Colon (tissue), 2 donors: ENCODE measurements at regions not wholly inside any gene's neighbourhood (a gene's known extent, or its start where the extent isn't known, plus 50 kb on each side); places are given as distances from the start of the nearest gene placed in this dataset.
"Not testable (repeated sequence)": the region's sequence is repeated elsewhere in the genome, so short reads cannot be mapped to it uniquely, and the experiment has no call there.

ENCODE experiments used
- FAIRE-seq: peaks from 2 replicates; lab custom pipeline; 2012; peaks lifted over from hg19 to GRCh38; lab: Jason Lieb, UNC
- donor health status: control.
- donor health status: control.

DNA sequence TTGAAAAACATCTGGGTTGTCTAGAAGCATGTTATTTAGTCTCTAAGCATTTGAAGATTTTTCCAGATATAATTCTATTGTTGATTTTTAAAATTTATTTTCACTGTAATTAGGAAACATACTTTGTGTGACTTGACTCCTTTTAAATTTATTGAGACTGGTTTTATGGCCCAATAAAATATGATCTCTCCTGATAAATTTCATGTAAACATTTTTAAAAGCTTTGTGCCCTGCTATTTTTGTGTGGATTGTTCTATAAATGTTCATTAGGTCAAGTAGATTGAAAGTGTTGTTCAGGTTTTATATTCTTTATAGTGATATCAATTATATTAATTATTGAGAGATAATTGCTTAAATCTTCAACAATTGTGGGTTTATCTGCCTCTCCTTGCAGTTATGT lies 105.4 kb downstream of the RFX6 start:
- FAIRE-seq, result no peak

DNA sequence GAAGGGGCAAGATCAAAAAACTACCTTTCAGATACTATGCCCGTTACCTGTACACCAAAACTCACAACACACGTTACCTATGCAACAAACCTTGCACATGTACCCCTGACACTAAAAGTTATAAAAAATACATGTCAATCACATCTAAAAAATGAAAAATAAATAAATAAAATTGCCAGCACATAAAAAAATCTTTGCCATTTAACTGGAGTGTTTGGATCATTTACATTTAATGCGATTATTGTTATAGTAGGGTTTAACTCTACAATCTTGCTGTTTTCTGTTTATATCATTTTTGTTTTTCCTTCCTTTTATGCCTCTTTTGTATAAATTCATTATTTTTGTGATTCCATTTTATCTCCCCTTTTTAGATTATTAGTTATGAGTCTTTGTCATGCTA lies 106.3 kb downstream of the RFX6 start:
- FAIRE-seq, result no peak

DNA sequence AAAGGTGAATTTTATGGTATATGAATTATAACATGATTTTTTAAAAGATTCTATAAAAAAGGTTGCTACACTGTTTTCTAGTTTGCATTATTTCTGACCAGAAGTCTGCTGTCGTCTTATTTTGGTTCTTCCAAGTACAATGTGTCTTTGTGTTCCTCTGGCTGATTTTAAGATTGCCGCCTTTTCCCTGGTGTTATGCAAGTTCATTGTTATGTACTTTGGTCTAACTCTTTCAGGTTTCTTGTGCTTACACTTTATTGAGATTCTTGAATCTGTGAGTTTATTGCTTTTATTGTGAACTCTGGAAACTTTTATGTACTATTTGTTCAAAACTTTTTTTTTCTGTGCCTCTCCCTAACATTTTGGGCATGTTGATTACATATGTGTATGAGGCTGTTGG lies 109.8 kb downstream of the RFX6 start:
- no peak for FAIRE-seq

DNA sequence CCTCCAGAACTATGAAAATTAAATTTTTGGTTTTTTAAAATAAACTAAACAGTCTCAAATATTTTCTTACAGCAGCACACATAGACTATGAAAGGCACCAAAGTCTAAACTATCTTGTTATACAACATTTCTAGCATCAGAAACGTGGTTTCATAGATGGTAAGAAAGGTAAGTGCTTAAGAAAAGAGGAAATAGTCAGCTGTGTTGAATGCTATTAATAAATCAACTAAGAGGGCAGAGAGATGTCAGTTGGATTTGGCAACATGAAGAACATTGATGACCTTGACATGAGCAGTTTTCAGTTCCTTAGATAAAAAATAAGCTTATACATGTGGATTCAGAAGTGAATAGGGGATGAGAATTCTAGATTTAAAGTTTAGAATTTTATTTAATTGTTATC lies 113.6 kb downstream of the RFX6 start:
- no peak for FAIRE-seq

DNA sequence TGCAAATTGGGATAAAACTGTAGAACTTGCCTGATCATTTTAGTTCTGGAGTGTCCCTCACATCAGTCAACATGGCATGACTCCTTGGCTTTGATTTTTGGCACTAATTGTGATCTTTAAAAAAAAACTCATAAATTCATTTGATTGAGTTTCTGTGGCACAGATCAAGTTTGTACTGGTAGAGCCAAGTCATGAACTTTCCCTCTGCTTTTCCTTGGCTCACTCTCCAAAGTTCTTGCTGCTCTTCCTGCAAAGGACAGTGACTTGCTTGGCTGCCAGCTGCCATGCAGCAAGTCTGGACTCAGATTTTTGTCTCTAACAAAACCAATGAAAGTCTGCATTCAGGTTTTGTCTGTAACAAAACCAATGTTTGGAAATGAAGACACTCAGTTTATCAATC lies 115.5 kb downstream of the RFX6 start:
- FAIRE-seq, result no peak

DNA sequence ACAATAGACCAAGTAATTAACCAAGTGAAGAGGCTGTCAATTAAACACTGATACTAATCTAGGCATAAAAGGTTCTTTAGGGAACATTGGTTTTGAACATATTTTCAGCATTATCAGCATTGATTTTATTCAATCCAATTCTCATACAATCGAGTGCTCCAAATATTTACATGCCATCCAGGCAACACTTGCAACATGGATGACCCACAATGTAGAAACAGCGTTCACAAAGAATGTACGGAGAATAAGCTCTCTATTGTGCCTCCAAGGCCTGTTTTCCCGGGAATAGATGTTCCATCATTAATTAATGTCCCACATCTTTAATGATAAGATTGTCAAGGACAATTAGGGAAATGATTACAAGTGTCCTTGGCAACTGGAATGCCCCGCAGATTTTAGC lies 117.4 kb downstream of the RFX6 start:
- FAIRE-seq, result no peak

DNA sequence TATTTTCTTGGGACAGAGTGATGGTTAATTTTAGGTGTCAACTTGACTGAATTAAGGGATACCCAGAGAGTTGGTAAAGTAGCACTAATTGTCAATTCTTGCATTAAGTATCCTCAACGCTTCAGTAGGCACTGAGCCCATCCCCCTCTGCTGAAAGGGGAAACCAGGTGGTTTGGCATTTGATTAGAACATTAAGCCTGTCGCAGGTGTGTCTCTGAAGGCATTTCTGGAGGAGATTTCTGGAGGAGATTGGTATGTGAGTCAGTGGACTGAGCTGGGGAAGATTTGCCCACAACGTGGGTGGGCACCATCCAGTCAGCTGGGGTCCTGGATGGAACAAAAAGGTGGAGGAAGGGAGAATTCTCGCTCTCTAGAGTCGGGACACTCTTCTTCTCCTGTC lies 119.8 kb downstream of the RFX6 start:
- no peak for FAIRE-seq

DNA sequence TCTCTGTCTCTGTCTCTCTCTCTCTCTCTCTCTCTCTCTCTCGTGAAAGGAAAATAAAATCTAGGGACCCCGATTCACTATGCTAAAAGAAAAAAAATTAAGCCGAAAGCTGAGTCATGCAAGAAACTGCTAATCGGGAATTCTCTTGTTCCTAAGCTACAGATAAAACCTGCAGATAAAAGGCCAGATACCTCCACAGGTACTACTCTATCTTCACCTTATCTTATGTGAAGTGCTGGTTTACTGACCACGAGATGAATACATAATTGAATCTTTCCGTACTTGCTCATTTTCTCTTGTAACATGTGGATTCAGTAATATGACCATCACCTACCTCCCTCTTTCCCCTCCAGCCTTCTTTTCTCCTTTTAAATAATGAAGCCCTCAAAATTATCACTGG lies 120.5 kb downstream of the RFX6 start:
- FAIRE-seq, result no peak

DNA sequence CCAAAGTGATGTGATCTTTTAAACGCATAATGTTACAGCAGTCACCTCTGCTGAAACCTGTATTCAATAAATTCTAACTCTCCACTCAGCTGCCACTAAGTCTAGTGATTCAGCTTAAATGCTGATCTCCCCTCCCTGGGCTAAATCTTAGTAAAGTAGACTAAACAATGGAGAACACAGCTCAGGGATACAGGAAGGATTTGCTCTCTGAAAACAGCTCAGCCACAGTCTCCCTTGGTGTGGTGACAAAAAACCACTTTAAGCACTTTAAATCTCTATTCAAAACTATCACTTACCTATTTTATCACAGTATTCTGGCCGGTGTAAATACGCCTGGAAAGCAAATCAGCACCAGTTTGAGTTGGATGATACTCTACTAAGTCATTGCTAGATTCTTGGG lies 130.6 kb downstream of the RFX6 start:
- no peak for FAIRE-seq

DNA sequence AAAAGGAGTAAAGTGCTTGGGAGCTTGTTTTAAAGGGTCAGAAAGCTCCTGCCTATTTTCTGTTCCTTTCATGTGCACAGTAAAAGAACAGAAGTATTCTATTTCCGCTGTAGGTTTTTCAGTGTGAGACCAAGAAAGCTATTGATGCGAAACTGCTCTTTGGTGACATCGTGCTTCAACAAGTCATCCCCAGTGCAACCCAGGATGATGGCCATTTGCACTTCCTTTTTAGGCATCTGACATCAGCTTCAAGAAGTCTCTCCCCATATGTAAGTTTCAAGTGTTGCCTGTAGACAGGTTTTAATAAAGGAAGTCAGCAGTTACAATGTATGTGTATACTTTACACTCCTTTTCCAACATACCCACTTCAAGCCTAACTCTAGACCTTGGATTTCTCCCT lies 131.6 kb downstream of the RFX6 start:
- FAIRE-seq, result no peak

DNA sequence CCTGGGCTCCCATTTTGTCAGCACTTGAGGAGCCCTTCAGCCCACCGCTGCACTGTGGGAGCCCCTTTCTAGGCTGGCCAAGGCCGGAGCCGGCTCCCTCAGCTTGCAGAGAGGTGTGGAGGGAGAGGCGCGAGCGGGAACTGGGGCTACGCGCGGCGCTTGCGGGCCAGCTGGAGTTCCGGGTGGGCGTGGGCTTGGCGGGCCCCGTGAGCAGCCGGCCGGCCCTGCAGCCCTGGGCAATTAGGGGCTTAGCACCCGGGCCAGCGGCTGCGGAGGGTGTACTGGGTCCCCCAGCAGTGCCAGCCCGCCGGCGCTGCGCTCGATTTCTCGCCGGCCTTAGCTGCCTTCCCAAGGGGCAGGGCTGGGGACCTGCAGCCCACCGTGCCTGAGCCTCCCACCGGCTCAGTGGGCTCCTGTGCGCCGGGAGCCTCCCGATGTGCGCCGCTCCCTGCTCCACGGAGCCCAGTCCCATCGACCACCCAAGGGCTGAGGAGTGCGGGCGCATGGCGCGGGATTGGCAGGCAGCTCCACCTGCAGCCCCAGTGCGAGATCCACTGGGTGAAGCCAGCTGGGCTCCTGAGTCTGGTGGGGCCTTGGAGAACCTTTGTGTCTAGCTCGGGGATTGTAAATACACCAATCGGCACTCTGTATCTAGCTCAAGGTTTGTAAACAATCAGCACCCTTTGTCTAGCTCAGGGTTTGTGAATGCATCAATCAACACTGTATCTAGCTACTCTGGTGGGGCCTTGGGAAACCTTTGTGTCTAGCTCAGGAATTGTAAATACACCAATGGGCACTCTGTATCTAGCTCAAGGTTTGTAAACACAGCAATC lies 137.8 kb downstream of the RFX6 start:
- not testable (repeated sequence) for FAIRE-seq

DNA sequence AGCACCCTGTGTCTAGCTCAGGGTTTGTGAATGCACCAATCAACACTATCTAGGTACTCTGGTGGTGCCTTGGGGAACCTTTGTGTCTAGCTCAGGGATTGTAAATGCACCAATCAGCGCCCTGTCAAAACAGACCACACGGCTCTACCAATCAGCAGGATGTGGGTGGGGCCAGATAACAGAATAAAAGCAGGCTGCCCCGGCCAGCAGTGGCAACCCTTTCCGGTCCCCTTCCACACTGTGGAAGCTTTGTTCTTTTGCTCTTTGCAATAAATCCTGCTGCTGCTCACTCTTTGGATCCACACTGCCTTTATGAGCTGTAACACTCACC lies 138.4 kb downstream of the RFX6 start:
- not testable (repeated sequence) for FAIRE-seq

DNA sequence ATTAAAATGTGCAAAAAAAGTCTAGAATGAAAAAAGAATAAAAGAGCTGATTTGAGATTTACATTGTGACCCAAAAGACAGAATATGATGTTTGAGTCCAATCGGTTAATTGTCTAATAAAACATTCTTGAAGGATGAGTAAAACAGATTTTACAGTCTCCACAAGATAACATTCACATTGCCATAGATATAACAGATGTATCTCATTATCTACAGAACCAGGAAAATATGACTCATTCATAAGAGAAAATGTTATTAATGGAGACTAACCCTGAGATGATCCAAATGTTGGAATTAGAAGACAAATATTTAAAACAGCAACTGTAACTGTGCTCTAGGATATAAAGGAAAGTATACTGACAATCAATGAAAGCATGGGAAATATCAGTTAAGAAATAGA lies 141.7 kb downstream of the RFX6 start:
- FAIRE-seq, result no peak

DNA sequence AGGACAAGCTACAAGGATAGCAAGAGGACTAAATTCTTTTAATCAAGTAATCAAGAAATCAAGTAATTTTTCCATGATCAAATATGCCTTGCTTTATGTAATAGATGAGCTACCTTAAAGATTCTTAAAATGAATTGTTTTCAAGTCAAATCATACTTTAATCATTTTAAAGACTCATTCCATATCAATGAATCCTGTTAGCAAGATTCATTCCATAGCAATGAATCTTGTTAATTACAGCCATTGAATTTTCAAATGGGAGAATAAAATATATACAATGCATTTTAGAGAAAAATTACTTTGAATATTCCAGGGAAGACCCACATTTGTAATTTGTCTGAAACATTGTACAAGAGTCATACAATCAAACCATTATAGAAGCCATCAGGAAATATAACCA lies 145.7 kb downstream of the RFX6 start:
- no peak for FAIRE-seq

DNA sequence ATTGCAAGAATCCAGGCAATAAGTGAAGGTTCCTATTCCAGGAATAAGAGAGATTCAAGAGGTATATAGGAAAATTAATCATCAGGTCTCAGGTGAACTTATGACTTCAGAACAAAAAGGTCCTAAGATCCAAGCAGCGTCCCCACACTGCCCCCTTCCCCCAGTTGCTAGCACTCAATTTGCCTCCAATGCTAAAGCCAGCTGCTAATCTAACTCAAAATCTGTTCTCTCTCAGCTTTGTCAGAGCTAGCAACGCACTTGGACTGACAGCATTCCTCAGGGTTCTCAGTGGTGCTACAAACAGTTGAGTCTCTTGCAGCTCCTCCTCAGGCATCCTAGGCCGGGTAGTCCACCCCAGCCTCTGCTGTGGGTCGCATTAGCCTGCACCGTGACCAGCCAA lies 148.3 kb downstream of the RFX6 start:
- no peak for FAIRE-seq

DNA sequence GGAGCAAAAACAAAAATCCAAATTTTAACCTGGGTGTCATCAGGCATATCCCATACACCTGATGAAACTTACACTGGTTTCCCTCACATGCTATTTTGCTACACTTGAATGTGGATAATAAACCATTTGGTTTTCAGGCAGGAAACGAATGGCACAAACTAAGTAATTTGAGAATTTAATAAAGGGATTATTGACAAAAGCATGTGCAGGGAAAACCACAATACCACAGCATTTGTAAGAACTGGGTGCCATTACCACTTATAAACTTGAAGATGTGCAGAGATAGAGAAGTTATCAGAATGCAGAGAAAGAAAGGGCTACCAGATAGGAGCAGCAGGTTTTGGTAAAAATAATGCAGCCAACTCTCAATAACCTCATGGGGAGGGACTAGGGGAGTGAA lies 151.2 kb downstream of the RFX6 start:
- no peak for FAIRE-seq

DNA sequence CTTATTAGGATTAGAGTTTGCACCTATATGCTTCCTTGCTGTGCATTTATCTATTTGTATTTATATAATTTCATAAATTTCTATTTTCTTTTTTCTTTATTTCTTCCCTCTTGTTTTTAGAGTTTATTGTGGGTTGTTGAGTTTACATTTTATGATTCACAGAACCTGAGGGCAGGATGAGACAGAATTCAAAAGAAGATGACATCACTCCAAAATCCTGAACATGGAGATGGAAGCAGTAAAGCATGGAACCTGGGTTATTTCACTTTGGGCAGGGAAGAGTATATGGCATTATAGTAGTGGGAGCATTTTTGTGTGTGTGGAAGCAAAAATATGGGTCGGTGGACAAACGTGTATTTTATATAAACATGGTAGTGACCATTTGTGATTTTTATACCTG lies 157.5 kb downstream of the RFX6 start:
- no peak for FAIRE-seq

DNA sequence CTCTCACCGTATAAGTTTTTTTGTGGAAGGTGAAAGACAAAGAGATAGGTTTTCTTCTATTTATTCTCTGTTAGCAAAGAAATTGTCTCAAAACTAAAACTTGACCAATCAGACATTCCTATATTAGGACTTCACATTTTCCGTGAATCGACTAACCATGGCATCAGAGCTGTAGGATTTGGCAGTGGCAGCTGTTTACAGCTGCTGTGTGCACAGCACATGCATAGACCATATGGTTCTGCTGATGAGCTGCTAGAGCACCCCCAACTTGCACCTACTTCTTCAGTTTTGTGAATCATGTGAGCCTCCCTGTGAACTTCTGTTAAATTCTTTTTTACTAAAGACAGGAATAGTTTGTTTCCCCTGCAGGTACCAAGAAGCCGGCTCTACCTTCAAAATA lies 157.9 kb downstream of the RFX6 start:
- no peak for FAIRE-seq

DNA sequence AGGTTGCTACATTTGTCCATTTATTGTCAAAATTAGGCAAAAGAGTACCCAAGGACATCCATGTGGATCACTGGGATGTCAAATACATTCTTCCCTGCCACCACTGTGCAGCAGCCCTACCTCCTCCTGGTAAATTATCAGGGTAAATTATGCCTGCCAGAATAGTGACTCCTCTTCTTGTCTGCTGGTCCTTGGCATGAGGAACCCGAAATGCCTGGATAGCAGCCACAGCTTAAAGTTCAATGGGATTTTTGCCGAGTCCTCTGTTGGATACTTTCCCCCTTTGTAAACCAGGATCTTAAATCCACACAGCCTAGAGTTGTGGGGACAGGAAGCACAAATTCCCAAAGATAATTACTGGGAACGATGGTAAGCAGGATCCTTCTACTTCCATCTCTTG lies 173.3 kb downstream of the RFX6 start:
- FAIRE-seq, result no peak

DNA sequence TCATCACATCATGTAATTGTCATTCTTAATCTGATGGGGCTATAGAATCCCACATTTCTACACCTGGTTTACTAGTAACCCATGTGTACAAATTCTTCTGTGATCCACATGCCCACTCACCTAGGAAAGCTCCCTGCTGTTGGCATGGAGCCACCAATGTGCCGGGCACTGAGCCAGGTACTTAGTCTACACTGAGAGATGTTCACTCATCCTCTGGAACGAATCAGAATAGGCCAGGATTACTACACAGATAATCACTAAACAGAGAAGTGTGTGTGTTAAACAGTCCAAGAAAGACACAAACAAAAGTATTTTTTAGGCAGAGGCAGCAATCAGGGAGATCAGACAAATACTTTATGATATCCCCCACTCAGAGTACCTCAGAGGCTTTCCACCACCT lies 193.2 kb upstream of the VGLL2 start:
- no peak for FAIRE-seq

DNA sequence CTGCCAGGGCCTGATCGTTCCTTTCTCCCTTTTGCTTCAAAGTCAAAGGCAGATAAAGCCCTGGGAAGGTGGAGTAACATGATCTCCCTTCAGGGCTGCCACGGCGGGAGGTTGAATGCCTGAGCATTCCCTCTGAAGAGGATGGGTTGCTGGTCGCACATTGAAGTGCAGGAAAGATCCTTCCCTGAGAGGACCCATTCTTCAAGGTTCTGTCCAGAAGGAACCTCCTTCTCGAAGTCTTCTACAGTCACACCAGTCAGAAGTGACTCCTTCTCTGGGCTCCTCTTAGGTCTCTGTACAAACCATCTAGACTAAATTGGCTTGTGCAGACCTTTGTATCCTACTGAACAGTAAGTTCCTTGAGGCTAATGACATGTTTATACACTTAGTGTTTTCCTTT lies 192.6 kb upstream of the VGLL2 start:
- FAIRE-seq, result no peak

DNA sequence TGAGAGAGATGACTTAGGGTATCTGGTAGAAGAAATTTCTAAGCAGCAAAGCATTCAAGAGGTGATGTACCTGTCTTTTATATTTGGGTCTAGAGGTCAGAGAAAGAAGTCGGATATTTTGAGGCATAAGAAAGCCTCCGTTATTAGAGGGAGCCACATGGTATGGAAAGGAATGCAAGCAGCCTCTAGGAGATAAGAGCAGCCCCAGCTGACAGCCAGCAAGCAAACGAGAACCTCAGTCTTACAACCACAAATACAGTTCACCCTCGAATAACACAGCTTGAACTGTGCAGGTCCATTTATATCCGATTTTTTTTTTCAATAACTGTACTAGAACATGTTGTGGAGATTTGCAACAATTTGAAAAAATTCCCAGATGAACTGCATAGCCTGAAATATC lies 190.7 kb upstream of the VGLL2 start:
- FAIRE-seq, result no peak

DNA sequence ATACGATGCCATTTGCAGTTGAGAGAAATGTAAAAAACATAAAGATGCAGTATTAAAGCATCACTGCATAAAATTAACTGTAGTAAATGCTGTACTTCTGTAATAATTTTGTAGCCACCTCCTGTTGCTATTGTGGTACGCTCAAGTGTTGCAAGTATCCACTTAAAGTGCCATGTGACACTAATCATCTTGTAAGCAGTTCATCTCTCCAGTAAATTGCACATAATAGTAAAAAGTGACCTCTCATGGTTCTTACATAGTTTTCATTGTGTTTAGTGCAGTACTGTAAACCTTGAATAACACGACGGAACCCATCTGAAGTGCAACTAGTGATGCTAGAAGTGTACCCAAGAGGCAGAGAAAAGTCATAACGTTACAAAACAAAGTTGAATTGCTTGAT lies 190.1 kb upstream of the VGLL2 start:
- no peak for FAIRE-seq

DNA sequence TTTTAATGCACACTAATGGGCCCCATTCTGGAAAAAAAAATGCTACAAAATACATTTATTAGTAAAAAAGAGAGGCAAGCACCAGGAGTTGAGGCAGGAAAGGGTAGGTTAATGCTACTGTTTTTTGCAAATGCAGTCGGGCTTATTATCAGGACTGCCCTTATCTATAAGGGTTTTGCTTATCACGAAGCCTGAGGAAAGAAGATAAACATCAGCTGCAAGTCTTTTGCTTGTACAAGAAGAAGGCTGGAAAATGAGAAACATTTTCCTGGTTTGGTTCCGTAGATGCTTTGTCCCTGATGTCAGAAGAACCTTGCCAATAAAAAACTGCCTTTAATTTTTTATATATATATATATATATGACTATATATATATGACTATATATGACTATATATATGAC lies 189.3 kb upstream of the VGLL2 start:
- no peak for FAIRE-seq

DNA sequence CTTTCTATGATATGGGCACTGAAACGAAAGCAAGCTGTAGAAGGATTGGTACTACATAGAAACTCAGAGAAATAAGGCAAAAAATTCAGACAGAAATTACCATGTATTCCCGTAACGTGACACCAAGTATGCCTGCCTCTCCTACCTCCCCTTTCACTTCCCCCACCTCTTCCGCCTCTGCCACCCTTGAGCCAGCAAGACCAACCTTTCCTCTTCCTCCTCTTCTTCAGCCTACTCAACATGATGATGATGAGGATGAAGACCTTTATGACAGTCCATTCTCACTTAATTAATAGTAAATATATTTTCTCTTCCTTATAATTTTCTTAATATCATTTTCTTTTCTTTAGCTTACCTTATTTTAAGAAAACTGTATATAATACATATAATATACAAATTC lies 188.1 kb upstream of the VGLL2 start:
- FAIRE-seq, result no peak
